22Rv1 (cell line): ENCODE measurements at regions not wholly inside any gene's neighbourhood (a gene's known extent, or its start where the extent isn't known, plus 50 kb on each side); places are given as distances from the start of the nearest gene placed in this dataset.

Experiments
- ZFX ChIP-seq: fragments of 450-650 bp; IDR thresholded peaks from 2 replicates; pipeline ENCODE4 v1.6.1; 2017; ENCODE audit warnings: antibody characterized with exemption, borderline replicate concordance
- TF ChIP-seq, protein P1 (sequence below): fragments of 450-650 bp; IDR thresholded peaks from 2 replicates; pipeline ENCODE4 v1.5.1; 2017; ENCODE audit warnings: mild to moderate bottlenecking

DNA sequence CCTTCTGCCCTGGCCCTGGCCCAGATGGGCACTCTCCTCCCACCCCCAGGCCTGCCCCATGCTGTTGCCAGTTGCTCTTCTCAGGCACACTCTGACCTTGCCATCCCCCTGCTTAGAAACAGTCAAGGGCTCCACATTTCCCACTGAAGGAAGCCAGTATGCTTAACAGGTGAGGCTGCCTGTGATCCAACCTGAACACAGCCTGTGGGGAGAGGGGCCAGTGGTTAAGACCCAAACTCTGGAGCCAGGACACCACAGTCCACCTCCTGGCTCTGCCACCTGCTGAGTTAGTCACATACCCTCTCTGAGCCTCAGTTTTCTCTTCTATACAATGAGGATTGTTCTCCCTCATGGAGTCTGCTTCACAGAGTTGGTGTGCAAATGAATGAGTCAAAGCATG lies 526.9 kb downstream of the MATN1 start:
- TF ChIP-seq, protein P1, sequence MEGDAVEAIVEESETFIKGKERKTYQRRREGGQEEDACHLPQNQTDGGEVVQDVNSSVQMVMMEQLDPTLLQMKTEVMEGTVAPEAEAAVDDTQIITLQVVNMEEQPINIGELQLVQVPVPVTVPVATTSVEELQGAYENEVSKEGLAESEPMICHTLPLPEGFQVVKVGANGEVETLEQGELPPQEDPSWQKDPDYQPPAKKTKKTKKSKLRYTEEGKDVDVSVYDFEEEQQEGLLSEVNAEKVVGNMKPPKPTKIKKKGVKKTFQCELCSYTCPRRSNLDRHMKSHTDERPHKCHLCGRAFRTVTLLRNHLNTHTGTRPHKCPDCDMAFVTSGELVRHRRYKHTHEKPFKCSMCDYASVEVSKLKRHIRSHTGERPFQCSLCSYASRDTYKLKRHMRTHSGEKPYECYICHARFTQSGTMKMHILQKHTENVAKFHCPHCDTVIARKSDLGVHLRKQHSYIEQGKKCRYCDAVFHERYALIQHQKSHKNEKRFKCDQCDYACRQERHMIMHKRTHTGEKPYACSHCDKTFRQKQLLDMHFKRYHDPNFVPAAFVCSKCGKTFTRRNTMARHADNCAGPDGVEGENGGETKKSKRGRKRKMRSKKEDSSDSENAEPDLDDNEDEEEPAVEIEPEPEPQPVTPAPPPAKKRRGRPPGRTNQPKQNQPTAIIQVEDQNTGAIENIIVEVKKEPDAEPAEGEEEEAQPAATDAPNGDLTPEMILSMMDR = no peak
- TF ChIP-seq ZFX = no peak
